Cardiac muscle cell (in vitro differentiated cells and primary cell): ENCODE measurements at regions not wholly inside any gene's neighbourhood (a gene's known extent, or its start where the extent isn't known, plus 50 kb on each side); places are given as distances from the start of the nearest gene placed in this dataset.

Experiments
- DNase-seq, 2 donors: peaks; one replicate each; pipeline versions ENCODE4 v3.0.0 to v3.0.0-alpha.2; 2010 to 2017; ENCODE audit warnings: low read depth in 1 of 2, low spot score in 1 of 2
- H3K27ac ChIP-seq: fragments of 200-600 bp; sonication (generic); 2 replicates; pipeline ENCODE4 v1.5.1; 2016
- H3K27me3 ChIP-seq: fragments of 200-600 bp; sonication (generic); 2 replicates; pipeline ENCODE4 v1.6.0; 2016; ENCODE audit warnings: control low read depth
- H3K36me3 ChIP-seq: fragments of 200-600 bp; sonication (generic); 2 replicates; pipeline ENCODE4 v1.5.1; 2016; ENCODE audit warnings: control low read depth
- H3K4me1 ChIP-seq: fragments of 200-600 bp; sonication (generic); 2 replicates; pipeline ENCODE4 v1.8.1; 2017; ENCODE audit warnings: low read depth, mild to moderate bottlenecking, mixed run types
- H3K4me3 ChIP-seq: fragments of 200-600 bp; sonication (generic); 2 replicates; pipeline ENCODE4 v1.5.1; 2016; ENCODE audit warnings: mild to moderate bottlenecking
- H3K9me3 ChIP-seq: fragments of 200-600 bp; sonication (generic); 2 replicates; pipeline ENCODE4 v1.5.1; 2017; ENCODE audit warnings: low read depth, mild to moderate bottlenecking, control low read depth
- CTCF ChIP-seq: IDR thresholded peaks from 2 replicates; pipeline ENCODE4 v1.5.1; 2012; ENCODE audit warnings: low read depth, mild to moderate bottlenecking, low read length

- Histone ChIP-seq H3K27me3 (no peaks in the 10 kb centered on the region), H3K27ac (no peak overlapping the region), H3K9me3 (no peaks in the 10 kb centered on the region), H3K4me3 (no peak overlapping the region), H3K36me3 (no peaks in the 10 kb centered on the region), H3K4me1 (peaks cover 4% of the 10 kb centered on the region)
- TF ChIP-seq CTCF: no peak
- no peak for DNase-seq
Measured at GRCh38 chr12:24200010-24200409, 250.5 kb upstream of the SOX5 start.

- no peak for DNase-seq
- Histone ChIP-seq H3K4me3 (no peak overlapping the region), H3K9me3 (no peaks in the 10 kb centered on the region), H3K36me3 (no peaks in the 10 kb centered on the region), H3K27me3 (no peaks in the 10 kb centered on the region), H3K27ac (no peak overlapping the region), H3K4me1 (no peaks in the 10 kb centered on the region)
- no peak for TF ChIP-seq CTCF
Measured at GRCh38 chr12:24198936-24199671, 249.6 kb upstream of the SOX5 start.

GRCh38 chr12:24198070-24198469, 248.6 kb upstream of the SOX5 start:
- Histone ChIP-seq H3K36me3 (no peaks in the 10 kb centered on the region), H3K9me3 (no peaks in the 10 kb centered on the region), H3K4me1 (no peaks in the 10 kb centered on the region), H3K27ac (no peak overlapping the region), H3K27me3 (no peaks in the 10 kb centered on the region), H3K4me3 (no peak overlapping the region)
- DNase-seq: no peak
- TF ChIP-seq CTCF: no peak

GRCh38 chr12:24197532-24197931, 248.1 kb upstream of the SOX5 start:
- Histone ChIP-seq H3K27ac (no peak overlapping the region), H3K9me3 (no peaks in the 10 kb centered on the region), H3K4me1 (no peaks in the 10 kb centered on the region), H3K4me3 (no peak overlapping the region), H3K36me3 (no peaks in the 10 kb centered on the region), H3K27me3 (no peaks in the 10 kb centered on the region)
- DNase-seq: no peak
- TF ChIP-seq CTCF: no peak

GRCh38 chr12:24195063-24195462, 245.6 kb upstream of the SOX5 start:
- Histone ChIP-seq H3K36me3 (no peaks in the 10 kb centered on the region), H3K4me3 (no peak overlapping the region), H3K4me1 (no peaks in the 10 kb centered on the region), H3K9me3 (no peaks in the 10 kb centered on the region), H3K27me3 (no peaks in the 10 kb centered on the region), H3K27ac (no peak overlapping the region)
- TF ChIP-seq CTCF: no peak
- no peak for DNase-seq
